Aorta (tissue), 5 donors: ENCODE measurements at regions not wholly inside any gene's neighbourhood (a gene's known extent, or its start where the extent isn't known, plus 50 kb on each side); places are given as distances from the start of the nearest gene placed in this dataset.

Source experiments
- ATAC-seq: fragments of 200-7000 bp; cut with Tn5 transposase; one replicate; pipeline ENCODE4 v1.9.1; 2022; ENCODE audit warnings: moderate library complexity; ENCODE audit not compliant: low FRiP score
- DNase-seq, 2 donors: peaks; one replicate each; pipeline ENCODE4 v3.0.0-alpha.2; 2020
- H3K27ac ChIP-seq, 2 donors: one replicate each; pipeline ENCODE4 v1.5.1; 2013; ENCODE audit warnings: low read length in 2 of 2, mild to moderate bottlenecking in 2 of 2, moderate library complexity in 2 of 2, control low read depth in 1 of 2, inconsistent platforms in 1 of 2, low read depth in 1 of 2
- H3K27me3 ChIP-seq, 2 donors: one replicate each; pipeline ENCODE4 v1.6.1; 2013; ENCODE audit warnings: control low read depth in 1 of 2, low read length in 1 of 2, mild to moderate bottlenecking in 1 of 2, moderate library complexity in 1 of 2; ENCODE audit not compliant: insufficient read depth in 2 of 2, control insufficient read depth in 1 of 2
- H3K36me3 ChIP-seq, 2 donors: one replicate each; pipeline ENCODE4 v1.6.1; 2013; ENCODE audit warnings: control low read depth in 1 of 2, low read length in 1 of 2, mild to moderate bottlenecking in 1 of 2; ENCODE audit not compliant: insufficient read depth in 2 of 2, control insufficient read depth in 1 of 2
- H3K4me1 ChIP-seq, 2 donors: one replicate each; pipeline ENCODE4 v1.6.1; 2013; ENCODE audit warnings: low read length in 2 of 2, control low read depth in 1 of 2, mild to moderate bottlenecking in 1 of 2, moderate library complexity in 1 of 2; ENCODE audit not compliant: insufficient read depth in 2 of 2, control insufficient read depth in 1 of 2
- H3K4me3 ChIP-seq, 2 donors: one replicate each; pipeline ENCODE4 v1.5.1; 2013; ENCODE audit warnings: low read length in 2 of 2, control low read depth in 1 of 2, mild to moderate bottlenecking in 1 of 2
- H3K9me3 ChIP-seq: one replicate; pipeline ENCODE4 v1.6.1; 2013; ENCODE audit warnings: mild to moderate bottlenecking, low read length; ENCODE audit not compliant: control insufficient read depth
- WGBS, 2 donors: extraction: QIAGEN DNeasy Blood & Tissue Kit; methylation state at CpG; one replicate each; pipeline ENCODE4 v1.1.7; 2013; 5-methylcytosine and 5-hydroxymethylcytosine counted together
- intact Hi-C, 2 donors: fragments of 100-400 bp; cut with DNase I; formaldehyde crosslinking; loops; one replicate each; pipeline versions ENCODE4 v1.14.2 to v1.15.0; 2022
- donor health status: healthy with polysubstance abuse.
- donor health status: Bipolar disorder and iron deficiency.
- donor health status: DM: no; HTN: no; CAD: no.
- donor health status: DM: no; HTN: no; CAD: no.
- donor health status: DM: yes; HTN: yes; CAD: no.

DNA sequence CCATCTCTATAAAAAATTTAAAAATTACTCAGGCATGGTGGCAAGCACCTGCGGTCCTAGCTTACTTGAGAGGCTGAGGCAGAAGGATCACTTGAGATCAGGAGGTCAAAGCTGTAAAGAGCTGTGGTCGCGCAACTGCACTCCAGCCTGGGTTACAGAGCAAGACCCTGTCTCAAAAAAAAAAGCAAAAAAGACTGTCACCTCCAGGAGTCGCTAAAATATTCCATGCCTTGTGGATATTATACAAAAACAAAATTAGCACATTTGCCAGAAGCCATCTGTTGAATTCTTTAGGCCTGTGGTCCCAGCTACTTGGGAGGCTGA is 87.0 kb upstream of the SDK1 start:
- Histone ChIP-seq H3K4me3 (no peak overlapping the region), H3K9me3 (no peaks in the 10 kb centered on the region), H3K36me3 (no peaks in the 10 kb centered on the region), H3K27me3 (no peaks in the 10 kb centered on the region), H3K27ac (no peak overlapping the region), H3K4me1 (peaks cover 2 to 4% of the 10 kb centered on the region in 2 donors)
- DNase-seq (no peak), ATAC-seq (no peak)
- intact Hi-C loops = loop anchor here in 1 of 2 donors (10.0 kb wide), 1 partner anchor 149 kb away; no protein-coding TSS in a partner anchor
- WGBS, 2 donors = 69 to 87% methylated on average over 4 of the region's 4 CpGs

DNA sequence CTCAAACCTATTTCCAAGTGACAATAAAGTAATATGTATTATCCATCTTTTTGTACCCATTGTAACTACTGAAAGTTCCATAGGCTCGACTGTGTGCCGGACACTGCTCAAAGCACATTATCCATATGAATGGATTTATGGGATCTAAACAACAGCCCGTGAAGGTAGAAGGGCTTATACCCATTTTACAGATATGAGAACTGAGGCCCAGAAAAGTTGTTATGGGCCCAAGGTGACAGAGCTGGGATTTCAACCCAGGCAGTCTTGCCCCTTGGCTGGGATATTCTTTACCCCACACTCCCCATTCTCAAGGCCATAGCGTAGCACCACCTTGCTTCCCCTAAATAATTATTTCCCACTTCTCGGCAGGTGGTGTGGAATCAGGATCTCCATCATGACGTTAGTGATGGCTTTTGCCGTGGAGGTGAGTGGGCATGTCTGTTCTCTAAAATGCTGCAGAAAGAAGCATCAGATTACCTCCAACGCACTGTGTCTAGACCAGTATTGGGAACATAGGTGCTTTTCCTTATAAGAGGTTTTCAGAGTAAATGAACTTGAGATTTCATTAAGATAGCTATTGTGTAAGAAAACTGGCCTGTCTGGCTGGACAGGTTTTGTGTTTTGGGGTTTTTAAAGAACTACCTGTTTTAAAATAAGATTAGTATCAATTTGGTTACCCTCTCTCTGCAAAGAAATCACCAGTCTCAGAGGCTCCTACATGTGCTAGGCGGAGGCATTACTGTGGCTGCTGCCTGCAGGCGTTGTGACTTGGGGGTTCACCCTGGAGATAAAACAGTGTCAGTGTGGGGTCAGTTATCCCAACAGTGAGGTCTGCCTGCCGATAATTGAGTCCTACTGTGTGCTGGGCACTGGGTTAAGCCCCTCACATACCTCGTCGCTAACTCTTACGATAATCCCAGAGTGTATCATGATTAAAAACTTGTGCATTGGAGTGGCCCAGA is 85.1 kb upstream of the SDK1 start:
- Histone ChIP-seq H3K4me1 (peaks cover 5 to 6% of the 10 kb centered on the region in 2 donors), H3K27ac (peak overlapping the region in 1 of 2 donors; percentile 3), H3K36me3 (no peaks in the 10 kb centered on the region), H3K27me3 (no peaks in the 10 kb centered on the region), H3K4me3 (no peak overlapping the region), H3K9me3 (no peaks in the 10 kb centered on the region)
- 96% methylated on average over 14 of the region's 14 CpGs for WGBS, 2 donors
- intact Hi-C loops = loop anchor here in 1 of 2 donors (10.0 kb wide), 1 partner anchor 151 kb away; no protein-coding TSS in a partner anchor
- DNase-seq (no peak), ATAC-seq (no peak)

DNA sequence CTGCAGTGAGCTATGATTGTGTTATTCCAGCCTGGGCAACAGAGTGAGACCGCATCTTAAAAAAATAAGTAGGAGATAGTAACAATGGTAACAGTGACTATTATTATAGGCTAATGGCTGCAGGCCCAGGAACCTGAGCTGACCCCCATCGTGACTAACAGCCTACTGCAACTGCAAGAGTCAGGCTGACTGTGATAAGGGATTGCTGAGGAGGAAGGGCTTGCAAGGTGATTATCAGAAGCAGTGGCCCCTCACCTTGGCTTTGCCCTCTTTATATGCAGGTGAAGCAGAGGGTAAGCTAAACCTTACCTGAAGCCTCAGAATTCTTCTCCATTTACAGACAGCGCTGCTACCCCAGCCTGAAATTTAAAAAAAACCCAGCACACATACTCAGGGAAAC is 83.9 kb upstream of the SDK1 start:
- peaks cover 5 to 6% of the 10 kb centered on the region in 2 donors for H3K4me1 ChIP-seq
- no peaks in the 10 kb centered on the region for H3K36me3 ChIP-seq
- intact Hi-C loops = loop anchor here in 1 of 2 donors (10.0 kb wide), 1 partner anchor 152 kb away; no protein-coding TSS in a partner anchor
- ATAC-seq = peak; percentile 73
- H3K9me3 ChIP-seq = no peaks in the 10 kb centered on the region
- peak overlapping the region; percentile 23 to 30 for H3K27ac ChIP-seq
- H3K4me3 ChIP-seq = no peak overlapping the region
- no peaks in the 10 kb centered on the region for H3K27me3 ChIP-seq
- 21 to 24% methylated on average over 3 of the region's 3 CpGs for WGBS, 2 donors
- DNase-seq = peak; percentile 65 to 82

DNA sequence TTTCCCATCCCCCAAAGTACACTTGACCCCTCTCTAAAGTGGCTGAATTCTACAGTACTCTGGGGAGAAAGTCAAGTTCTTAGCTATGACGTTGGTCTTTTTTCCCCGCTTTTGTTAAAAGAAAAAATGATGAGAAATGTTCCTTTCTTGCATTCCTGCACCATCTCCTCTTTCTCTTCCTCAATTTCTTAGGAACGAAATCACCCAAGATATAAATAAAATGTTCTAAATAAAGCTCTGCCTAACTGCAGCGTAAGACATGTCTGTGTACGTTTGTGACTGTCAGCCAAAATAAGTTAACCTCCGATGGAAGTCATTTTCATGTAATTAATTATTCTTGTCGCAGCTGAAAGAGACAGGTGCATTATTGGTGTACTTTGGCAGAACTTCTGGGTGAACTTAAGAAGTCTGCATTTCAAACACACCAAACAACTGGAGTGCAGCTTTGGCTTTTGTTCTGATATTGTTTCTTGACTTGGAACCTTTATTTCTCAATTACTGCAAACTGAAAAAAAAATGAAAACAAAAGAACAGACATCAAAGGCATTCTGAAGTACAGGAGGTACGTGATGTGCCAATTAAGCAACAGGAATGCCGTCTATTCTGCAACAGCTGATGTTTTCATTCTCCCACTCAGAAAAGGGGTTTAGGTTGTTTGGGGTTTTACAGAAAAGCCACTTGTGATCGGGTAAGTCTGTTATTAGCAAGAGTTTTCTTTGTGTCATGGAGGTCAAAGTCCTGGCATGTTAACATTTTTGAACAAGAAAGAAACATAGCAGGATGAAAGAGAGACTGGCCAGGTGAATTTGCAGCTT is 82.4 kb upstream of the SDK1 start:
- ATAC-seq (peak; percentile 39), DNase-seq (no peak)
- intact Hi-C loops = loop anchor here in 1 of 2 donors (10.0 kb wide), 1 partner anchor 154 kb away; no protein-coding TSS in a partner anchor
- Histone ChIP-seq H3K9me3 (no peaks in the 10 kb centered on the region), H3K27me3 (no peaks in the 10 kb centered on the region), H3K27ac (peak overlapping the region; percentile 57 to 86), H3K4me3 (no peak overlapping the region), H3K36me3 (no peaks in the 10 kb centered on the region), H3K4me1 (peaks cover 5 to 6% of the 10 kb centered on the region in 2 donors)
- 2 to 3% methylated on average over 10 of the region's 10 CpGs for WGBS, 2 donors

DNA sequence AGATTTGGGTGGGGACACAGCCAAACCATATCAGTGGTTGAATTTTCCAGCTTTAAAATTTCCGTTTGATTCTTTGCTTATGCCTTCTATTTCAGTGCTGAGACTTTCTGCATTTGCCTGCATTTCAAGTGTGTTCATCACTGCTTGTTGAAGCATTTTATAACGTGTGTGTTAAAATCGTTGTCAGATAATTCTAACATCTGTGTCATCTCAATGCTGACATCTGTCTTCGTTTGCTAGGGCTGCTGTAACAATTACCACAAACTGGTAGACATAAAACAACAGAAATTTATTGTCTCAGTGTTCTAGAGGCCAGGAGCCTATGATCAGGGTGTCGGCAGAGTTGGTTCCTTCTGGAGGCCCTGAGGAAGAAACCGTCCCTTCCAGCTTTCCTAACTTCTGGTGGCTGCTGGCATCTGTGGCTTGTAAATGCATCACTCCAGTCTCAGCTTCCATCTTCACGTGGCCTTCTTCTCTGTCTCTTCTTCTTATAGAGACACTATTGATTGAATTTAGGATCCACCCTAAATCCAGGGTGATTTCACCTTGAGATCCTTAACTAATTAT is 71.1 kb upstream of the SDK1 start:
- 76 to 79% methylated on average over 7 of the region's 7 CpGs for WGBS, 2 donors
- intact Hi-C loops = no loop called here

DNA sequence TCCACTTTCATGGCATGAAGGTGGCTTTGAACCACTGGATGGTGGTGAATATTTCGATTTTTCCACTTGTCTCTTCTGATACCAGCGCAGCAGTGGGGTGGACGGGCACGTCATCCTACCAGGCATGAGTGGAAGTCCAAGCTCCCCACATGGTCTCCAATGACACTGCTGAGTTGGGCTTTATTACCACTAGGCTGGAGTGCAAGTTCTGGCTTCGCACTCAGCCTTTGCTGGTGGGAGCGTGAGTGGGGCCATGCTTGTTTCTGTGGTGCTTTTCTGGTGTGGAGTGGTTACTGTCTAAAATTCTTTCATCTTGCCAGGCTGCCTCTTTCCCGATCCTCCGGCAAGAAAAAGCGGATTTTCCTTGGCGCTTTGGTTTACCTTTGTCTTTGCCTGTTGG is 70.1 kb upstream of the SDK1 start:
- Histone ChIP-seq H3K9me3 (no peaks in the 10 kb centered on the region), H3K4me1 (peaks cover 3% of the 10 kb centered on the region in 2 donors), H3K36me3 (no peaks in the 10 kb centered on the region), H3K4me3 (no peak overlapping the region), H3K27me3 (no peaks in the 10 kb centered on the region), H3K27ac (no peak overlapping the region)
- ATAC-seq (no peak), DNase-seq (no peak)
- WGBS, 2 donors = 91 to 97% methylated on average over 10 of the region's 10 CpGs
- intact Hi-C loops = no loop called here

More for the DNA sequence above, 71.1 kb upstream of the SDK1 start:
- H3K27me3 ChIP-seq = no peaks in the 10 kb centered on the region
- no peaks in the 10 kb centered on the region for H3K36me3 ChIP-seq
- H3K4me3 ChIP-seq = no peak overlapping the region
- H3K9me3 ChIP-seq = no peaks in the 10 kb centered on the region
- ATAC-seq (no peak), DNase-seq (no peak)
- H3K27ac ChIP-seq = no peak overlapping the region
- H3K4me1 ChIP-seq = peaks cover 3% of the 10 kb centered on the region in 2 donors

DNA sequence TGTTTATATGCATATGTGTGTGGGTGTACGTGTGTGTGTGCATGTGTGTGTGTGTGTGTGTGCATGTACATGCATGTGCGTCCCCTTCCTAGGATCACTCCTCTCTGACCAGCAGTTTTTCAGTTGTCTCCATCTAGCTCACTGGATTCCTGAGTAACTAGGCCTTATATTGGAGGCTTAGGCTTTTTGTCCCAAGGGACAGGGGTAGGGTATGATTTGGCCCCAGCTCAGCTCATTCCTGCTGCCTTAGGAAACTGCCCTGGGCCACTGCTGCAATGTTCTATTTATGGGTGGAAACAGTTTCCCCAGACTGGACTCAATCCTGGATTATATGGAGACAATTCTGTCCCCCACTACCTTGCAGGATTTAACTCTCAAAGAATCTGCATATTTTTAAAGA is 68.8 kb upstream of the SDK1 start:
- Histone ChIP-seq H3K36me3 (no peaks in the 10 kb centered on the region), H3K27me3 (no peaks in the 10 kb centered on the region), H3K9me3 (no peaks in the 10 kb centered on the region), H3K4me1 (peaks cover 3% of the 10 kb centered on the region in 2 donors), H3K27ac (peak overlapping the region; percentile 92 to 96), H3K4me3 (no peak overlapping the region)
- DNase-seq = peak in 1 of 2 donors; percentile 75
- 6 to 13% methylated on average over 2 of the region's 2 CpGs for WGBS, 2 donors
- peak; percentile 85 for ATAC-seq
- intact Hi-C loops = no loop called here

DNA sequence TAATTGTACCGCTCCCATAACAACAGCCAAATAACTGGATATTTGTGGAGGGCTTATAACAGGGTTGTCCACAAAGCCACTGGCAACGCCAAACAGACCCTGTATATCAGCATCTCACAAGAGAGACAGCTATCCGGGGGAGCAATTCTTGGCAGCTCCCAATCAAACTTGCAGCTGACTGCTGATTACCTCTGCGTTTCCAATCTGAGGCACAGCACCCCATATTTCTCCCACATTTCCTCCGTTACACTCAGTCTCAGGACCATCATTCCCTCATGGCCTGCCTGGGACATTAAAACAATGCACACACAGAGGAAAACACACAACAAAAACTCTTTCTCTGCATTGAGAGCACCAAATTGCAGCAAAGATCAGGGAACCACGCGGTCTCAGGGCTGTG is 67.8 kb upstream of the SDK1 start:
- Histone ChIP-seq H3K4me3 (no peak overlapping the region), H3K27me3 (no peaks in the 10 kb centered on the region), H3K36me3 (no peaks in the 10 kb centered on the region), H3K9me3 (no peaks in the 10 kb centered on the region), H3K27ac (peak overlapping the region; percentile 84 to 96), H3K4me1 (peaks cover 0 to 3% of the 10 kb centered on the region in 2 donors)
- intact Hi-C loops = no loop called here
- WGBS, 2 donors = 50 to 51% methylated on average over 7 of the region's 7 CpGs
- DNase-seq (no peak), ATAC-seq (no peak)
